ENCODE measurements at regions not wholly inside any gene's neighbourhood (a gene's known extent, or its start where the extent isn't known, plus 50 kb on each side); places are given as distances from the start of the nearest gene placed in this dataset.
A peak's percentile ranks its signal among the peaks of the same experiment; 100 is the strongest.
"Not testable (repeated sequence)": the region's sequence is repeated elsewhere in the genome, so short reads cannot be mapped to it uniquely, and the experiment has no call there.

GRCh38 chr6:139473731-139474130 is 99.3 kb upstream of the CITED2 start:
- no peak for DNase-seq

DNA sequence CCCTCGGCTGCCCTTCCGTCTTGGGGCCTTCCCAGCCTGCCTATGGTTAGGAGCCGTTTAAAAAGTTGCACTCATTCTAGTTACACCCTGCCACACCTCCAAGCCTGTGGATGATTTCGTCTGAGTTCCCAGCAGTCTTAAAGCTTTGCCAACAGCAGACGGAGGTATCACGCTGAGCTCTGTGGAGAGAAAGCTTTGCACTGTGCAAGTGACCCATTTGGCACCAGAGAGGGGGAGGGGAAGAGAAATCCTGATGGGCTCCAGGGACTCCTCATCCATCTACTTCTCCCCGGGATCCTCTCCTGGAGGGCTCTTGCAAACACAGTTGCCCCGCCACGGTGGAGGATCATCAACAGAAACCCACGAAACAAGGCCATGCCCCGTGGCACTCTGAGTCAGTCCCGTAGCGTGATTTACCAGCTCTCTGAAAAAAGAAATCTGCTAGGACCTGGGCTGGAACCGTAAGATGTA is 98.8 kb upstream of the CITED2 start:
- peak in 1 of 5 experiments; percentile 17 for DNase-seq

- DNase-seq: no peak
Measured at GRCh38 chr6:139472351-139473015, 98.0 kb upstream of the CITED2 start.

DNA sequence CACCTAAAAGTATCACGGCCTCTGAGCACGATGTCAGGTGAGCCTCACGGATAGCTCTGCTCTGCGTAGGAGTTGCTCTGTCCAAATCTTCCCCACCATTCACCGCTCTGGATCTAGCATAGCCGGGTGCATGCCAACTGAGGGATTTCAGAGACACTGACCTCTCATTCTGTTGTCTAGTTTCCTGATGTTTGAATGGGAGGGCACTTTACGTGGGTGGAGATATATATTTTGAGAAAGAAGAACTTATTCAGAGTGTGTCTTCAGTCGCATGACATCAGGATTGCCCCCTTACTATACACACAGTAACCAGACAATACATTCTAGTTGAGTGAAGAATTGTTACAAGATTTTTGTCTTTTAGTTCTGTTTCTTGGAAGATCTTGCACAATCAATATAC is 96.5 kb upstream of the CITED2 start:
- DNase-seq: no peak

DNA sequence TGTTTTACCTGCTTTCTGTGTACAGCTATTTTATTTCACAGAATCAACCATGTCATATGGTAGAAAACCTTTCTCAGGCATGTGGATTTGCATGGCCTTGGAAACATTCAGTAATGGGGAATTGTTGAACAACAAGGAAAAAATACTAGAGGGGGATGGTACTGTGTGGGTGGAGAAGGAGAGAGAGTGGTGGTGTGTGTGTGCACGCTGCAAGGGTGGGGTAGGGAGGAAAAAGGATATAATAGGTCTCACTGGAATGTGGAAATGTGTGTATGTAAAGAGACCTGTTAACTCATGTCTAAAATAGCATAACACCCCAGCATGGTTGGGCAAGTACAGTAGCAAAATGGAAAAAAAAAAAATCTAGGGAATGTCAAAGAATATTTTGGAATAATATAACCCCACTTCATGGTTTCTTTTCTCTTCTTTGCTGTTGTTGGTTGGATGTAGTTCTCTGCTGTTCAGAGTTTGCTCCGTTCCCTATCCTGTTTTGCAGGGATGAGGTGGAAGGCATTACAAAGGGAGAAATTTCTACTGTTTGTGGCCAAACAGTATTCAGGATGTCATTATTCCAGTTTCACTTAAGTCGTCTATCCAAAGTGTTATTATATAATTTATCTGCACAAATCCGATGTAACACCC is 93.9 kb upstream of the CITED2 start:
- no peak for DNase-seq

DNA sequence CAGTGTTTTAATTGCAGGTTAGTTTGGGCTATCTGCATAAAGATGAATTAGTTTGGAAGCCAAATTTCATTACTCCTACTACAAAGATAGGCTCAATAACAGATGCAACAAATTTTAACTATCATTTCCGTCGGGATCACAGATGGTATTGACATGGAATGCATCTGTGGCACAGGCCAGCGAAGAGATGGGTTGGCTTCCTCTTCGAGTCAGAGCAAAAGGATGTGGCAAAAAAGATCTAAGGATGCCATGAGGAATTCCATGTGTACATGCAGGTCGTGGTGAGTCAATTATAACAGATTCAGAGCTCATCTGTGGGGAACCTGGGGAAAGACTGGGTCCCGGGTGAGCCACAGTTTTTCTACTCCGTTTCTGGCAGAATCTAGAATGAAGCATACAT is 83.0 kb upstream of the CITED2 start:
- no peak for DNase-seq

- DNase-seq: no peak
Measured at GRCh38 chr6:139452148-139452876, 77.9 kb upstream of the CITED2 start.

DNA sequence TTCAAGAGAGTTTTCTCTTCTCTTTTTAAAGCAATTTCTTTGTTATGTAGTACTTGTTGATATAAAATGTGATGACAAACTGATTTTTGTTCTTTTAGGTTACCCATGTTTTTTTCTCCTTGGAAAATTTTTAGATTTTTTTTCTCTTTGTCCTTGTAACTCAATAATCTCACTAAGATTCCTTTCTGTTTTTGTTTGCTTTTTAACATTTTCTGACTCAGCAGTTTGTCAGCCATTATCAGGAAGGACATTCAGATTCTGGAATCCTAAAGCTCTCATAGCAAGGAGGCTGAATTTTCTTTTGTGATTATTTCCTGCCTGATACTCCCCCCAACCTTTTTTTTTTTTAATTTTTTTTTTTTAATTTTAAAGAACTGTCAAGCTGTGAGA is 75.2 kb upstream of the CITED2 start:
- no peak for DNase-seq

DNA sequence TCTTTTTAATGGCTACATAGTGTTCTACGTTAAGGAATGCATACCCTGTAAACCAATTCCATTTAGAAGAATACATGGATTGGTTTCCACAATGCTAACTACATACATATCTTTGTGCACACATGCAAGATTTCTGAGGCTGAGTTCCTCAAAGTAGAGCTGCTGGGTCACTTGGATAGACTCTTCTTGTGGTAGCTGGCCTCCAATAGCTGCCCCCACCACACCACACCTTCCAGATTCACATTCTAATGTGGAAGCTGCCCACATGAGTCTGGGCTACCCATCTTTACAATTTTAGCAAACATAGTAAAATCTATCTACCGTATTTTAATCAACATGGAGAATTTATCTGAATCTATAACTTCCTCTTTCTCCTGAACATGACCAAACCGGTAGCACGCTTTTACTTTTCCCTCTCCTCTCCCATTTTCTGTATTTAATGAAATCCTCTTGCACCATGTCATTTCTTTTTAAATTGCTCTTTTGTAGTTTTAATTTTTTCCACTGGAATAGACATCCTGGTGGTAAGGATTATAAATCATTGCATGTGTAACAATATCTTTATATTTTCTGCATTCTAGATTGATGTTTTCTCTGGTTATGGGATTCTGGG is 74.7 kb upstream of the CITED2 start:
- DNase-seq: no peak

GRCh38 chr6:139448051-139448649 is 73.7 kb upstream of the CITED2 start:
- peak in 1 of 5 experiments; percentile 76 for DNase-seq

- no peak for DNase-seq
Measured at GRCh38 chr6:139447656-139447975, 73.2 kb upstream of the CITED2 start.

GRCh38 chr6:139446768-139447655 is 72.6 kb upstream of the CITED2 start:
- no peak for DNase-seq

- DNase-seq: no peak
Measured at GRCh38 chr6:139446138-139446715, 71.8 kb upstream of the CITED2 start.

DNA sequence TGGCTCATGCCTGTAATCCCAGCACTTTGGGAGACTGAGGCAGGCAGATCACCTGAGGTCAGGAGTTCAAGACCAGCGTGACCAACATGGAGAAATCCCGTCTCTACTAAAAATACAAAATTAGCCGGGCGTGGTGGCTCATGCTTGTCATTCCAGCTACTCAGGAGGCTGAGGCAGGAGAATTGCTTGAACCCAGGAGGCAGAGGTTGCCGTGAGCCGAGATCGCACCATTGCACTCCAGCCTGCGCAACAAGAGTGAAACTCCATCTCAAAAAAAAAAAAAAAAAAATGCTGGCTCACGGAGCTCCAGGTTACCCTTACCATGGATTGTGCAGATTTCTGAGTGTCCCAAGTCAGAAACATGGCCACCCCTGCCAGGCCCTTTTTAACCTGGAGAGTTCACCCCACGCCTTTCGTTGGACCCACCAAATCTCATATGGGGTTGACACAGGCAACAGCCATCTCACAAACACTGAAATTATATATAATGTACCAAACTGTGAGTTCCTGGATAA is 69.9 kb upstream of the CITED2 start:
- not testable (repeated sequence) for DNase-seq

DNA sequence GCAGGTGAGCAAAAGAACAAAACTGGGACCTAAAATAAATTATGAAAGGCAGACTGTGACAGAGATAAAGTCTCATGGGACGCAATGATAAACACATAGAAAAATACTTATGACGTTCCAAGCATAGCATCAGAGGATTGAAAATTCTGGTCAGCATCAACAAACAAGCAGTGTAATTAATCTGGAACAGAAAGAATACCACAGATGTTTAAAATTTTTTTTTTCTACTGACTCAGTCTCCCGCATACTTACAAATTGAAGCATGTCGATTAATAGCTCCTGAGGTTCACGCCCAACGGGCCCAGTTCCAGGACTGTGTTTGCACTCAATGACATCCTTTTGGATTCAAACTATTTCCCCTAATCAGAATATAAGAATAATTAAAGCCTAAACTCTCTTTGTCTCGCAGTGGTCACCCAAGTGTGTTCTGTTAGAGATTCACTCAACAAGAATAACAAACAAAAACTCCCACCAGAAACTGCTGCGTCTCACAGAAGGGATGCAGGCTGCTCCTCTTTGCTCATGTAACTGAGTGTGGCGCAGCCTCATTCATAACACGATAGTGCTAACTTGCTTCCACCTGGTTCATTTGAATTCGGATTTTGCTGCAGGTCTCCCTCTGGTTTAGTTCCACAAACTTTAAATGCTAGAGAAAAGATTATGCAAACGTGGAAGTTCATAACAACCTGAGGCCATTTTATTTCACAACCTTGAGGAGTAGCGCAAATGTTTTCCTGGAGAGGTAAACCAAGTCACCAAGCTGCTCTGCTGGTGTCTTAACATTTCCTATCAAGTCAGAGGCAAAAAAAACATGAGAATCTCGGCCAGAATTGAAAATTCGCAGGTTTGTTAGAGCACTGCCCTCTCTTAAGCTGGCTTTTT is 69.0 kb upstream of the CITED2 start:
- no peak for DNase-seq

- DNase-seq: peak in 1 of 5 experiments; percentile 64
Measured at GRCh38 chr6:139442188-139442671, 67.8 kb upstream of the CITED2 start.

- DNase-seq: no peak
Measured at GRCh38 chr6:139439349-139439748, 64.9 kb upstream of the CITED2 start.

GRCh38 chr6:139438775-139439174 is 64.3 kb upstream of the CITED2 start:
- DNase-seq: no peak

- DNase-seq: no peak
Measured at GRCh38 chr6:139436957-139437348, 62.5 kb upstream of the CITED2 start.

Data from T-helper 2 cell (primary cell).